Uterus (tissue), 2 donors: ENCODE measurements at regions not wholly inside any gene's neighbourhood (a gene's known extent, or its start where the extent isn't known, plus 50 kb on each side); places are given as distances from the start of the nearest gene placed in this dataset.
"Not testable (repeated sequence)": the region's sequence is repeated elsewhere in the genome, so short reads cannot be mapped to it uniquely, and the experiment has no call there.

Experiments
- CTCF ChIP-seq, 4 experiments: fragments of 200-600 bp in 2 of 4; fragments of 450-650 bp in 2 of 4; sonication (generic) in 2 of 4; IDR thresholded peaks; one replicate each; pipeline ENCODE4 v1.5.1; 2016 to 2019; ENCODE audit warnings: antibody characterized with exemption in 4 of 4, mild to moderate bottlenecking in 2 of 4, moderate library complexity in 1 of 4
- POLR2A ChIP-seq, 2 donors: fragments of 450-650 bp; IDR thresholded peaks; one replicate each; pipeline ENCODE4 v1.6.1; 2016; ENCODE audit warnings: antibody characterized with exemption in 2 of 2, mild to moderate bottlenecking in 1 of 2, moderate library complexity in 1 of 2

GRCh38 chr2:87540242-87540641 lies 207.6 kb upstream of the PLGLB2 start:
- TF ChIP-seq CTCF, POLR2A (IDR thresholded peaks at IDR 0.05): not testable (repeated sequence)
